ENCODE measurements at regions not wholly inside any gene's neighbourhood (a gene's known extent, or its start where the extent isn't known, plus 50 kb on each side); places are given as distances from the start of the nearest gene placed in this dataset.

DNA sequence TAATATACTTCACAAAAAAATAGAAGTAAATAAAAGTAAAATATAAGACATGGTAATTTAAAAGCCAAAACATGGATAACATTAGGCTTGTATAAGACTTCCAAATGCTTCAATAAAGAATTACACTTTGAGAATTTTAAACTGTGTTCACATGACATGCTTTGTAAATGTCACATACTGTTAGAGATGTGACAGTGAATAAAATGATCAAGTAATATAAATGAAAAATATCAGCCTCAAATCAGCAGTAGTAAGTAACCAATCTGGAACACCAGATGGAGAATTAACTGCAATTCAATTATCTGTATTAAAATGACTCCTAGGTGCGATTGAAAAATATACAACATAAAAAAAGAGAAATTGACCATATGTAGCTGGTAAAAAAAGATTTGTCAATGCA, 1260.8 kb downstream of the BRINP3 start:
- TF ChIP-seq POLR2AphosphoS5 (IDR thresholded peaks at IDR 0.05; ENCODE audit: low read depth, low read length) = no peak
- no peak for TF ChIP-seq POLR2A (IDR thresholded peaks at IDR 0.05; ENCODE audit: low read depth, low read length)
- no peak for TF ChIP-seq TAF1 (IDR thresholded peaks at IDR 0.05; ENCODE audit: borderline replicate concordance, low read depth, low read length)

All from GM12892 (cell line).